C4-2B (cell line): ENCODE measurements at regions not wholly inside any gene's neighbourhood (a gene's known extent, or its start where the extent isn't known, plus 50 kb on each side); places are given as distances from the start of the nearest gene placed in this dataset.

Experiments
- CTCF ChIP-seq: fragments of 450-650 bp; conservative IDR thresholded peaks from 2 replicates; pipeline ENCODE4 v1.5.1; 2017; ENCODE audit warnings: mild to moderate bottlenecking
- ZFX ChIP-seq: fragments of 450-650 bp; IDR thresholded peaks from 2 replicates; pipeline ENCODE4 v1.6.1; 2017

DNA sequence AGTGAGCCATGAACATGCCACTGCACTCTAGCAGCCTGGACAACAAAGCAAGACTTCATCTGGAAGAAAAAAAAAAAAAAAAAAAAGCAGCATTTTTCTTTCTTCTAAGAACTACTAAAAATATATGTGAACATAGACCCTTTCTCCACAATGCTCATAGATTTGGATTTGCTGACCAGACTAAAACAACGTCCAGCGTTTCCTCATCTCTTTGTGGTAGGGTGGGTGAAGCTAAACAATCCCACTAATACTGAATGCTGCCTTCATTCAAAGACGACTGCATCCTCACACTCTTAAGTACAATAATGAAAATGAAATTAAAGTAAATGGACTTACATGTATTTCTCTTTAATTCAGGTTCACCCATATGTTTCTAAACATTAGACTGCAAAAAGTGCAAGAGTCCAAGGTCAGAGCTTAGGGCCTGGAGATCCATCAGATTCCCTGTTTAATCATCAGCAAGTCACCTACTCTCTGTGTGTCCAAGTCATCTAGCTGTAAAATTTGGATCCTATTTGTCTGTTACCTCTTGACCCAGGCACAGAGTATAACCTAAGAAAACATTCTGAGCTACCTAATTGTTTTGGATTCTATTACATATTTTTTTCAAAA, 99.4 kb upstream of the NHSL1 start:
- TF ChIP-seq ZFX (no peak), CTCF (no peak)
